Kidney (tissue), 13 donors: ENCODE measurements at regions not wholly inside any gene's neighbourhood (a gene's known extent, or its start where the extent isn't known, plus 50 kb on each side); places are given as distances from the start of the nearest gene placed in this dataset.

Source experiments
- DNase-seq, 5 donors: peaks; one replicate each; pipeline ENCODE4 v3.0.0-alpha.2; 2013 to 2020
- FAIRE-seq: peaks from 2 replicates; lab custom pipeline; 2012; peaks lifted over from hg19 to GRCh38; lab: Jason Lieb, UNC
- H3K27ac ChIP-seq, 2 donors: one replicate each; pipeline ENCODE4 v1.7.0; 2013; ENCODE audit warnings: low read depth in 2 of 2, low read length in 2 of 2, inconsistent platforms in 1 of 2
- H3K27me3 ChIP-seq: one replicate; pipeline ENCODE4 v1.7.1; 2013; ENCODE audit warnings: low read length, inconsistent platforms; ENCODE audit not compliant: control insufficient read depth, insufficient read depth
- H3K36me3 ChIP-seq, 3 donors: one replicate each; pipeline versions ENCODE4 v1.7.0 to v1.7.1; 2013; ENCODE audit warnings: low read length in 3 of 3, control low read depth in 1 of 3, inconsistent platforms in 1 of 3; ENCODE audit not compliant: insufficient read depth in 3 of 3, control insufficient read depth in 2 of 3
- H3K4me1 ChIP-seq, 3 donors: one replicate each; pipeline versions ENCODE4 v1.7.0 to v1.7.1; 2013; ENCODE audit warnings: low read length in 3 of 3, inconsistent platforms in 1 of 3, low read depth in 1 of 3; ENCODE audit not compliant: control insufficient read depth in 2 of 3, insufficient read depth in 2 of 3
- H3K4me3 ChIP-seq, 3 donors: one replicate each; pipeline versions ENCODE4 v1.7.0 to v1.8.1; 2013; ENCODE audit warnings: low read length in 3 of 3, control low read depth in 1 of 3, inconsistent platforms in 1 of 3
- H3K9ac ChIP-seq, 3 donors: one replicate each; pipeline versions ENCODE4 v1.7.0 to v1.7.1; 2013; ENCODE audit warnings: low read length in 3 of 3, control low read depth in 1 of 3, inconsistent platforms in 1 of 3
- H3K9me3 ChIP-seq, 3 donors: one replicate each; pipeline versions ENCODE4 v1.7.0 to v1.7.1; 2013; ENCODE audit warnings: low read length in 3 of 3, control low read depth in 1 of 3, inconsistent platforms in 1 of 3; ENCODE audit not compliant: control insufficient read depth in 2 of 3, insufficient read depth in 1 of 3
- CTCF ChIP-seq: IDR thresholded peaks from 3 replicates; pipeline ENCODE4 v1.5.1; 2012; ENCODE audit warnings: mild to moderate bottlenecking, moderate library complexity, borderline replicate concordance; ENCODE audit not compliant: insufficient read depth; ENCODE audit errors: extremely low read depth
- intact Hi-C: fragments of 100-400 bp; cut with DNase I; formaldehyde crosslinking; loops from one replicate; pipeline ENCODE4 v1.11.1; 2022
- donor health status: control.
- donor health status: control.
- donor health status: control.
- donor health status: control.
- donor health status: control.
- donor health status: DM: yes; HTN: yes; CAD: no.
- donor health status: Normal renal cell carcinoma (clear cell type).

- H3K9me3 ChIP-seq: no peaks in the 10 kb centered on the region
- TF ChIP-seq CTCF: no peak
- H3K36me3 ChIP-seq: peaks cover 6 to 20% (median 15%) of the 10 kb centered on the region in 3 donors
- H3K27ac ChIP-seq: no peak overlapping the region
- no peaks in the 10 kb centered on the region for H3K27me3 ChIP-seq
- H3K9ac ChIP-seq: no peak overlapping the region
- FAIRE-seq (no peak), DNase-seq (no peak)
- no peak overlapping the region for H3K4me3 ChIP-seq
- no peaks in the 10 kb centered on the region for H3K4me1 ChIP-seq
- intact Hi-C loops: no loop called here
Observed at GRCh38 chr6:144840619-144841018, 555.5 kb downstream of the UTRN start.

DNA sequence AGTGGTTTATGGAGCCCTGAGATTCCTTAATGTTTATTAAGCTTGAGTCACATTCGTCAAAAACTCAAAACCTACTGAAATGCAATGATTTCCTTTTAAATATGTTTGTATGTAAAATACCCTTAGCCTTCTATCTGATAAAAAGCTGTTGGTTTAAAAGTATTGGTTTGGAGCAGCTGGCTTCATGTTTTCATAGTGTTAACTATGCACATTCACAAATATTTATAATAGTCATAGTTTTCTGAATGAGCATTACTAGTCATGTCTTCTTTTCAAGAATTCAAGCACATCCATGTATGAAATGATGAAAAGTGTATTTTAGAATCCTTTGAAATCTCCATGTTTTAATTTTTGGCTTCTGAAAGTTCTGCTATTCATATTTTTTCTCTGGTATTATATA lies 558.6 kb downstream of the UTRN start:
- no peak for FAIRE-seq
- no peak overlapping the region for H3K27ac ChIP-seq
- H3K4me1 ChIP-seq: no peaks in the 10 kb centered on the region
- no peaks in the 10 kb centered on the region for H3K9me3 ChIP-seq
- H3K27me3 ChIP-seq: no peaks in the 10 kb centered on the region
- H3K9ac ChIP-seq: no peak overlapping the region
- DNase-seq: no peak
- peaks cover 0 to 9% (median 0%) of the 10 kb centered on the region in 3 donors for H3K36me3 ChIP-seq
- TF ChIP-seq CTCF: no peak
- H3K4me3 ChIP-seq: no peak overlapping the region
- intact Hi-C loops: no loop called here

- Histone ChIP-seq H3K9ac (no peak overlapping the region), H3K36me3 (peaks cover 0 to 9% (median 0%) of the 10 kb centered on the region in 3 donors), H3K27me3 (no peaks in the 10 kb centered on the region), H3K9me3 (no peaks in the 10 kb centered on the region), H3K4me1 (no peaks in the 10 kb centered on the region), H3K27ac (no peak overlapping the region), H3K4me3 (no peak overlapping the region)
- no peak for TF ChIP-seq CTCF
- no peak for DNase-seq
- intact Hi-C loops: no loop called here
- FAIRE-seq: no peak
Observed at GRCh38 chr6:144844596-144844995, 559.5 kb downstream of the UTRN start.

DNA sequence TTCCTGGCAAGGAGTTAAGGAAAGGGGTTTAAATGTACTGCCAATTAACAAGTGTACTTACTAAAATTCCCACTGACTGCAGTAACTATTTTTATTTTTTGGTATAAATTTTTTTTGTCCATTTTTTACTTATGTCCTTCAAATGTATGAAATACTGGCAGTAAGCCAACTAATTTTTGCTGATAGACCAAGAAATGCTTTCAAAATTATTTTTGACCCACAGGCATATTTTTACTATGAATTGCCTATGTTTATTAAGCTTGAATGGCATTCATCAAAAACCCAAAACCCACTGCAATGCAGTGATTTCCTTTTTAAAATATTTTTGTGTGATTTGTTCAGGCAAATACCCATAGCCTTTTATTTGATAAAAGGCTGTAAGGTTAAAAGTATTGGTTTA lies 560.1 kb downstream of the UTRN start:
- intact Hi-C loops: no loop called here
- FAIRE-seq: no peak
- no peak for DNase-seq
- no peaks in the 10 kb centered on the region for H3K9me3 ChIP-seq
- H3K27me3 ChIP-seq: no peaks in the 10 kb centered on the region
- no peak overlapping the region for H3K4me3 ChIP-seq
- H3K9ac ChIP-seq: no peak overlapping the region
- H3K27ac ChIP-seq: no peak overlapping the region
- H3K4me1 ChIP-seq: no peaks in the 10 kb centered on the region
- TF ChIP-seq CTCF: no peak
- peaks cover 0 to 9% (median 0%) of the 10 kb centered on the region in 3 donors for H3K36me3 ChIP-seq
